GM21515 (cell line): ENCODE measurements at regions not wholly inside any gene's neighbourhood (a gene's known extent, or its start where the extent isn't known, plus 50 kb on each side); places are given as distances from the start of the nearest gene placed in this dataset.

Experiments used
- ATAC-seq: cut with Tn5 transposase; IDR thresholded peaks from one replicate; pipeline ENCODE4 v1.9.1; 2021; ENCODE audit not compliant: unreplicated experiment

- ATAC-seq = no peak
Observed at GRCh38 chr3:35946854-35947515, 307.7 kb downstream of the ARPP21 start.

GRCh38 chr3:35950021-35950420, 310.7 kb downstream of the ARPP21 start:
- no peak for ATAC-seq

GRCh38 chr3:35954413-35954812, 315.1 kb downstream of the ARPP21 start:
- no peak for ATAC-seq

- no peak for ATAC-seq
Observed at GRCh38 chr3:35965908-35966307, 326.6 kb downstream of the ARPP21 start.

- no peak for ATAC-seq
Observed at GRCh38 chr3:35966629-35967464, 327.5 kb downstream of the ARPP21 start.

GRCh38 chr3:35968043-35968622, 328.8 kb downstream of the ARPP21 start:
- ATAC-seq = no peak

- ATAC-seq = no peak
Observed at GRCh38 chr3:35969406-35969805, 330.1 kb downstream of the ARPP21 start.

- no peak for ATAC-seq
Observed at GRCh38 chr3:35970793-35971192, 331.5 kb downstream of the ARPP21 start.

GRCh38 chr3:35971686-35972085, 332.4 kb downstream of the ARPP21 start:
- ATAC-seq = no peak

- ATAC-seq = no peak
Observed at GRCh38 chr3:35974872-35975271, 335.5 kb downstream of the ARPP21 start.

- ATAC-seq = no peak
Observed at GRCh38 chr3:35986161-35986560, 346.8 kb downstream of the ARPP21 start.

- ATAC-seq = no peak
Observed at GRCh38 chr3:35987386-35987785, 348.1 kb downstream of the ARPP21 start.

- no peak for ATAC-seq
Observed at GRCh38 chr3:35992041-35992440, 352.7 kb downstream of the ARPP21 start.

- no peak for ATAC-seq
Observed at GRCh38 chr3:36011791-36012190, 368.5 kb upstream of the STAC start.

- no peak for ATAC-seq
Observed at GRCh38 chr3:36013425-36013824, 366.9 kb upstream of the STAC start.

GRCh38 chr3:36025232-36025631, 355.1 kb upstream of the STAC start:
- ATAC-seq = no peak

GRCh38 chr3:36032180-36033047, 347.9 kb upstream of the STAC start:
- ATAC-seq = no peak

- ATAC-seq = no peak
Observed at GRCh38 chr3:36058404-36059030, 321.8 kb upstream of the STAC start.

- ATAC-seq = no peak
Observed at GRCh38 chr3:36060950-36061349, 319.4 kb upstream of the STAC start.

- ATAC-seq = no peak
Observed at GRCh38 chr3:36063992-36064391, 316.3 kb upstream of the STAC start.

- ATAC-seq = no peak
Observed at GRCh38 chr3:36065321-36065720, 315.0 kb upstream of the STAC start.
